Astrocyte (in vitro differentiated cells and primary cell): ENCODE measurements at regions not wholly inside any gene's neighbourhood (a gene's known extent, or its start where the extent isn't known, plus 50 kb on each side); places are given as distances from the start of the nearest gene placed in this dataset.

ENCODE experiments used
- DNase-seq: peaks from one replicate; pipeline ENCODE4 v3.0.0-alpha.2; 2010; ENCODE audit warnings: low read depth
- FAIRE-seq: peaks from 2 replicates; lab custom pipeline; 2011; peaks lifted over from hg19 to GRCh38; lab: Jason Lieb, UNC
- H2AFZ ChIP-seq: 2 replicates; pipeline ENCODE4 v1.6.0; 2012; ENCODE audit warnings: low read depth, low read length, inconsistent platforms
- H3K27ac ChIP-seq: 2 replicates; pipeline ENCODE4 v1.5.1; 2011; ENCODE audit warnings: low read depth, low read length, inconsistent platforms
- H3K27me3 ChIP-seq: 2 replicates; pipeline ENCODE4 v1.6.0; 2011; ENCODE audit warnings: low read length, inconsistent platforms; ENCODE audit not compliant: insufficient read depth
- H3K36me3 ChIP-seq: 2 replicates; pipeline ENCODE4 v1.5.1; 2011; ENCODE audit warnings: low read length, inconsistent platforms; ENCODE audit not compliant: insufficient read depth
- H3K4me1 ChIP-seq: 2 replicates; pipeline ENCODE4 v1.5.1; 2011; ENCODE audit warnings: low read length, inconsistent platforms; ENCODE audit not compliant: insufficient read depth
- H3K4me2 ChIP-seq: 2 replicates; pipeline ENCODE4 v1.6.0; 2012; ENCODE audit warnings: low read length, inconsistent platforms
- H3K4me3 ChIP-seq: 2 replicates; pipeline ENCODE4 v1.5.1; 2011; ENCODE audit warnings: low read depth, mild to moderate bottlenecking, low read length, inconsistent platforms; ENCODE audit not compliant: insufficient read depth
- H3K79me2 ChIP-seq: 2 replicates; pipeline ENCODE4 v1.6.0; 2012; ENCODE audit warnings: mild to moderate bottlenecking, low read length, inconsistent platforms; ENCODE audit not compliant: insufficient read depth
- H3K9ac ChIP-seq: 2 replicates; pipeline ENCODE4 v1.6.0; 2012; ENCODE audit warnings: mild to moderate bottlenecking, low read length, inconsistent platforms
- H3K9me3 ChIP-seq: 2 replicates; pipeline ENCODE4 v1.5.1; 2012; ENCODE audit warnings: low read depth, mild to moderate bottlenecking, low read length, inconsistent platforms; ENCODE audit not compliant: insufficient read depth
- H4K20me1 ChIP-seq: 2 replicates; pipeline ENCODE4 v1.6.0; 2012; ENCODE audit warnings: low read length, inconsistent platforms; ENCODE audit not compliant: insufficient read depth
- H3K27ac Mint-ChIP-seq: one replicate; pipeline ENCODE4 v1.8.0; 2021; ENCODE audit warnings: mild to moderate bottlenecking, mixed read lengths; ENCODE audit not compliant: unreplicated experiment
- H3K27me3 Mint-ChIP-seq: one replicate; pipeline ENCODE4 v1.8.0; 2021; ENCODE audit warnings: low read depth, mixed read lengths; ENCODE audit not compliant: unreplicated experiment
- H3K36me3 Mint-ChIP-seq: one replicate; pipeline ENCODE4 v1.8.0; 2021; ENCODE audit warnings: low read depth, mixed read lengths; ENCODE audit not compliant: unreplicated experiment
- H3K4me1 Mint-ChIP-seq: one replicate; pipeline ENCODE4 v1.8.0; 2021; ENCODE audit warnings: low read depth, mixed read lengths; ENCODE audit not compliant: unreplicated experiment
- H3K4me3 Mint-ChIP-seq: one replicate; pipeline ENCODE4 v1.8.0; 2021; ENCODE audit warnings: mild to moderate bottlenecking, moderate library complexity, mixed read lengths; ENCODE audit not compliant: unreplicated experiment
- H3K9me3 Mint-ChIP-seq: one replicate; pipeline ENCODE4 v1.8.0; 2021; ENCODE audit warnings: mild to moderate bottlenecking, mixed read lengths; ENCODE audit not compliant: unreplicated experiment
- CTCF ChIP-seq: IDR thresholded peaks from 2 replicates; pipeline ENCODE4 v1.5.1; 2011; ENCODE audit warnings: low read depth, mild to moderate bottlenecking, inconsistent platforms, low read length, moderate library complexity; ENCODE audit not compliant: insufficient read depth
- EZH2 ChIP-seq: IDR thresholded peaks from 2 replicates; pipeline ENCODE4 v1.6.1; 2012; ENCODE audit warnings: mild to moderate bottlenecking, low read length, inconsistent platforms; ENCODE audit not compliant: insufficient read depth

- no peaks in the 10 kb centered on the region for H3K36me3 ChIP-seq
- H3K27ac ChIP-seq = no peak overlapping the region
- Mint-ChIP-seq H3K9me3 (peaks cover 3% of the 10 kb centered on the region), H3K27ac (no peak overlapping the region), H3K4me3 (no peak overlapping the region), H3K27me3 (peaks cover 8% of the 10 kb centered on the region), H3K36me3 (no peaks in the 10 kb centered on the region), H3K4me1 (no peaks in the 10 kb centered on the region)
- no peak for FAIRE-seq
- H3K79me2 ChIP-seq = no peaks in the 10 kb centered on the region
- no peak overlapping the region for H3K4me3 ChIP-seq
- H3K27me3 ChIP-seq = no peaks in the 10 kb centered on the region
- no peak for DNase-seq
- no peaks in the 10 kb centered on the region for H4K20me1 ChIP-seq
- H3K9ac ChIP-seq = no peak overlapping the region
- H3K9me3 ChIP-seq = no peaks in the 10 kb centered on the region
- no peak overlapping the region for H2AFZ ChIP-seq
- no peak overlapping the region for H3K4me2 ChIP-seq
- TF ChIP-seq EZH2 (no peak), CTCF (no peak)
- no peaks in the 10 kb centered on the region for H3K4me1 ChIP-seq
These were observed 187.7 kb downstream of the SOD2 start for GRCh38 chr6:159505140-159505922.

GRCh38 chr6:159501558-159501957 is 191.5 kb downstream of the SOD2 start:
- Mint-ChIP-seq H3K36me3 (no peaks in the 10 kb centered on the region), H3K27me3 (peaks cover 5% of the 10 kb centered on the region), H3K4me3 (no peak overlapping the region), H3K4me1 (no peaks in the 10 kb centered on the region), H3K27ac (no peak overlapping the region), H3K9me3 (peaks cover 7% of the 10 kb centered on the region)
- Histone ChIP-seq H3K4me1 (no peaks in the 10 kb centered on the region), H3K79me2 (no peaks in the 10 kb centered on the region), H3K9ac (no peak overlapping the region), H3K36me3 (no peaks in the 10 kb centered on the region), H3K4me3 (no peak overlapping the region), H4K20me1 (no peaks in the 10 kb centered on the region), H3K9me3 (no peaks in the 10 kb centered on the region), H3K4me2 (no peak overlapping the region), H3K27ac (no peak overlapping the region), H2AFZ (no peak overlapping the region), H3K27me3 (no peaks in the 10 kb centered on the region)
- FAIRE-seq (peak; percentile 78), DNase-seq (no peak)
- no peak for TF ChIP-seq EZH2

DNA sequence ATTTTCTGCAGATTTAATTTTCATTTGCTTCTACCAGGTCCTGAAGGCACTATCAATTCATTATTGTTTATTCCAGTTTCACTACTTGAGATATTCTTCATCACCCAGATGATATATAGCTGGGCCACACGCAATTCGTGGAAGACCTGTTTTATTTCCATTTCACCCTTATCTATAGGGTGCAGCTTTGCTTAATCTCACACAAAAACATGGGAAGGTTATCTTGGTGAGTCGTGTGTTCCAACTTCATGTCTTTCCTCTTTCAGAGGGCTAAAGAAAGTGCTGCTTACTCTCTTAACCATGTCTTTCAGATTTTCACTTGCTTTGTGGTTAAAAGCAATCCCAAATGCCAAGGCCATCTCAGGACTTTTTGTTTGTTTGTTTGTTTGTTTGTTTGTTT is 194.0 kb downstream of the SOD2 start:
- H3K9me3 Mint-ChIP-seq = peaks cover 4% of the 10 kb centered on the region
- Histone ChIP-seq H3K4me1 (no peaks in the 10 kb centered on the region), H3K27me3 (no peaks in the 10 kb centered on the region), H3K79me2 (no peaks in the 10 kb centered on the region), H4K20me1 (no peaks in the 10 kb centered on the region), H2AFZ (no peak overlapping the region), H3K9ac (no peak overlapping the region), H3K9me3 (no peaks in the 10 kb centered on the region), H3K4me2 (no peak overlapping the region), H3K4me3 (no peak overlapping the region), H3K36me3 (no peaks in the 10 kb centered on the region), H3K27ac (no peak overlapping the region)
- no peak for FAIRE-seq
- H3K36me3 Mint-ChIP-seq = no peaks in the 10 kb centered on the region
- TF ChIP-seq CTCF (no peak), EZH2 (no peak)
- H3K27ac Mint-ChIP-seq = no peak overlapping the region
- peaks cover 7% of the 10 kb centered on the region for H3K27me3 Mint-ChIP-seq
- no peak for DNase-seq
- no peak overlapping the region for H3K4me3 Mint-ChIP-seq
- no peaks in the 10 kb centered on the region for H3K4me1 Mint-ChIP-seq
